ENCODE measurements at regions not wholly inside any gene's neighbourhood (a gene's known extent, or its start where the extent isn't known, plus 50 kb on each side); places are given as distances from the start of the nearest gene placed in this dataset.

DNA sequence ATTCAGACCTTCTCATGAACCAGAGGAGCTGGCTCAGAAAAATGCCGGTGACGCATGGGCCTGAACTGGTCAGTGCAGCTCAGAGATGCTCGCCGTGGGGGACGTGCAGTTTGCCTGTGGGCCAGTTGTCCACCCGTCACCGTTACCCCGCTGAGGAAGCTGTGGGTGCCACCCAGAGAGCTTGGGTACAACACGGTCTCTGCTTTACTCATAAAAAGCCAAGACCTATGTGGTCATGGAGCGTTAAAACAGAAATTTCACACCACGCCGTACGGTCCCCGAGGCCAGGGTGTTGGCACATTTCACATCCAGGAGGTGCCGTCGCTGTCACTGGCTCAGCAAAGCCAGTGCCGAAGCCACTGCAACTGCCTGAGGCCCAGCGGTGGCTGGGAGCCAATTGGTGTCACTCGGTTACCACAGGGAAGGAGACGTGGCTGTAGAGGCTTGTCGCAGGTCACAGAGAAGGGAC lies 120.9 kb downstream of the METRNL start:
- Histone ChIP-seq H3K4me2 (ENCODE audit: low read length) (peak overlapping the region; percentile 76), H3K4me1 (ENCODE audit: insufficient read depth, low read length) (peaks cover 18% of the 10 kb centered on the region), H4K20me1 (ENCODE audit: low read length) (no peaks in the 10 kb centered on the region), H3K9ac (ENCODE audit: low read length) (peak overlapping the region; percentile 26; the same call in 1 of the 2 replicates), H3K27me3 (ENCODE audit: low read length) (no peaks in the 10 kb centered on the region), H3K36me3 (ENCODE audit: low read depth, low read length) (no peaks in the 10 kb centered on the region), H3K9me3 (ENCODE audit: low read length) (no peaks in the 10 kb centered on the region), H3K79me2 (ENCODE audit: low read length) (no peaks in the 10 kb centered on the region), H3K27ac (ENCODE audit: low read length) (peak overlapping the region; percentile 71), H3K9me2 (replicated peaks; ENCODE audit: low read length) (no peaks in the 10 kb centered on the region), H3F3A (ENCODE audit: low read length, unreplicated experiment) (no peaks in the 10 kb centered on the region), H2AFZ (ENCODE audit: low read length) (peak overlapping the region; percentile 58), H3K4me3 (ENCODE audit: low read length) (peak overlapping the region; percentile 25)
- no TSS peak for BruUV-seq (replicated peaks)
- ChIA-PET CTCF (no interaction called here), POLR2A (ENCODE audit: unreplicated experiment) (no interaction called here)
- DNase-seq = peak; percentile 52
- intact Hi-C loops (cut with micrococcal nuclease) = no loop called here
- ATAC-seq = peak; percentile 49
- TF ChIP-seq CTCF (conservative IDR thresholded peaks at IDR 0.05; ENCODE audit: low read depth, low read length) = no peak
- TF ChIP-seq EZH2 (IDR thresholded peaks at IDR 0.05; ENCODE audit: low read length, unreplicated experiment) = no peak
- TF ChIP-seq EZH2phosphoT487 (IDR thresholded peaks at IDR 0.05; ENCODE audit: borderline replicate concordance, low read length) = no peak

- POLR2A ChIA-PET (ENCODE audit: unreplicated experiment) = no interaction called here
- BruUV-seq (replicated peaks) = no TSS peak
- Histone ChIP-seq H3K79me2 (ENCODE audit: low read length) (no peaks in the 10 kb centered on the region), H4K20me1 (ENCODE audit: low read length) (no peaks in the 10 kb centered on the region), H3K9ac (ENCODE audit: low read length) (no peak overlapping the region; the same call in 1 of the 2 replicates), H3K9me2 (replicated peaks; ENCODE audit: low read length) (no peaks in the 10 kb centered on the region), H3K9me3 (ENCODE audit: low read length) (no peaks in the 10 kb centered on the region), H3K4me2 (ENCODE audit: low read length) (peak overlapping the region; percentile 76; the same call in 1 of the 2 replicates), H3K27me3 (ENCODE audit: low read length) (no peaks in the 10 kb centered on the region), H3F3A (ENCODE audit: low read length, unreplicated experiment) (no peaks in the 10 kb centered on the region), H2AFZ (ENCODE audit: low read length) (no peak overlapping the region), H3K27ac (ENCODE audit: low read length) (peak overlapping the region; percentile 71), H3K4me3 (ENCODE audit: low read length) (no peak overlapping the region), H3K4me1 (ENCODE audit: insufficient read depth, low read length) (peaks cover 18% of the 10 kb centered on the region), H3K36me3 (ENCODE audit: low read depth, low read length) (no peaks in the 10 kb centered on the region)
- CTCF ChIA-PET = no interaction called here
- ATAC-seq (no peak), DNase-seq (no peak)
- intact Hi-C loops (cut with micrococcal nuclease) = no loop called here
- TF ChIP-seq EZH2 (IDR thresholded peaks at IDR 0.05; ENCODE audit: low read length, unreplicated experiment) = no peak
- no peak for TF ChIP-seq EZH2phosphoT487 (IDR thresholded peaks at IDR 0.05; ENCODE audit: borderline replicate concordance, low read length)
- no peak for TF ChIP-seq CTCF (conservative IDR thresholded peaks at IDR 0.05; ENCODE audit: low read depth, low read length)
Observed at GRCh38 chr17:83200751-83201150, 121.3 kb downstream of the METRNL start.

DNA sequence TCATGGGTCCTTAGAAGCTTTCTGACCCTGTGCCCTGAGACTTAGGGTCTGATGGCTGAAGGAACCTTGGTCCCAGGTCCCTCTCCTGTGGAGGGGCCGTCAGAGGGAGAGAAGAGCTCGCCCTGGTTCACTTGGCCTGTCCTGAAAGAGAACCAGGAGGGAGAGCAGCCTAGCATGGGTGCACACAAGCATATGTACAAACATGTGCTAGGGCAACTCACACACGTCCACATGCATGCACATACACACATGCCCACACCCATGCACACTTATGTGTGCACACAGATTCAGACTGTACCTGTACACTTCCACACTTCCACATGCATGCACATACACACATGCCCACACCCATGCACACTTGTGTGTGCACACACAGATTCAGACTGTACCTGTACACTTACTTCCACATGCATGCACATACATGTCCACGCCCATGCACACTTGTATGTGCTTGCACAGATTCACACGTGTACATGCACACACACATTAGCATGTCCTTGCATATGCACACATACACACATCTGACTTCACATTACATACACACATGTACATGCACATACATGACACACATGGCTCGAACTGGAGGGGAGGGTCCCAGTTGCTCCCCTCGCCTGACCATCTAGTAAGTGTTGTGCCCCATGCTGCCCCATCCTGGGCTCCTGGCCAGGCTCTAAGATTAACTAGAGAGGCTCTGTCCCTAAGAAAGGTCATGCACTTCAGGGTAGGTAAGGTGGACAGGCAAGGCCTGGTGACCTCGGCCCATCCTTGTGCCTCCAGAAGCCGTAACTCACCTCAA lies 122.0 kb downstream of the METRNL start:
- Histone ChIP-seq H3K9me2 (replicated peaks; ENCODE audit: low read length) (no peaks in the 10 kb centered on the region), H3K4me1 (ENCODE audit: insufficient read depth, low read length) (peaks cover 18% of the 10 kb centered on the region), H4K20me1 (ENCODE audit: low read length) (no peaks in the 10 kb centered on the region), H3K4me3 (ENCODE audit: low read length) (no peak overlapping the region), H3K9ac (ENCODE audit: low read length) (no peak overlapping the region), H3K27me3 (ENCODE audit: low read length) (no peaks in the 10 kb centered on the region), H3K4me2 (ENCODE audit: low read length) (no peak overlapping the region), H2AFZ (ENCODE audit: low read length) (no peak overlapping the region), H3F3A (ENCODE audit: low read length, unreplicated experiment) (no peaks in the 10 kb centered on the region), H3K9me3 (ENCODE audit: low read length) (no peaks in the 10 kb centered on the region), H3K27ac (ENCODE audit: low read length) (no peak overlapping the region), H3K36me3 (ENCODE audit: low read depth, low read length) (no peaks in the 10 kb centered on the region), H3K79me2 (ENCODE audit: low read length) (no peaks in the 10 kb centered on the region)
- no TSS peak for BruUV-seq (replicated peaks)
- no peak for TF ChIP-seq CTCF (conservative IDR thresholded peaks at IDR 0.05; ENCODE audit: low read depth, low read length)
- no peak for TF ChIP-seq EZH2phosphoT487 (IDR thresholded peaks at IDR 0.05; ENCODE audit: borderline replicate concordance, low read length)
- no peak for TF ChIP-seq EZH2 (IDR thresholded peaks at IDR 0.05; ENCODE audit: low read length, unreplicated experiment)
- intact Hi-C loops (cut with micrococcal nuclease) = no loop called here
- ChIA-PET POLR2A (ENCODE audit: unreplicated experiment) (no interaction called here), CTCF (no interaction called here)
- ATAC-seq = no peak
- DNase-seq = no peak

All from PC-3 (cell line).